ENCODE measurements at regions not wholly inside any gene's neighbourhood (a gene's known extent, or its start where the extent isn't known, plus 50 kb on each side); places are given as distances from the start of the nearest gene placed in this dataset.

GRCh38 chr4:132504438-132504837 is 644.7 kb upstream of the PCDH10 start:
- Histone ChIP-seq H3K36me3 (ENCODE audit: control insufficient read depth, insufficient read depth, low read length) (no peaks in the 10 kb centered on the region), H3K4me3 (ENCODE audit: low read depth, low read length) (no peak overlapping the region), H3K27me3 (ENCODE audit: control insufficient read depth, insufficient read depth, low read length) (no peaks in the 10 kb centered on the region)
- DNase-seq (ENCODE audit: low read depth), result no peak
- ChIA-PET CTCF (no interaction called here), POLR2A (no interaction called here)
- TF ChIP-seq CTCF (IDR thresholded peaks at IDR 0.05; ENCODE audit: insufficient read depth, low read depth, low read length), result no peak

- TF ChIP-seq CTCF (IDR thresholded peaks at IDR 0.05; ENCODE audit: insufficient read depth, low read depth, low read length), result no peak
- H3K4me3 ChIP-seq (ENCODE audit: low read depth, low read length), result no peak overlapping the region
- ChIA-PET POLR2A (no interaction called here), CTCF (no interaction called here)
- no peak for DNase-seq (ENCODE audit: low read depth)
- H3K36me3 ChIP-seq (ENCODE audit: control insufficient read depth, insufficient read depth, low read length), result no peaks in the 10 kb centered on the region
- H3K27me3 ChIP-seq (ENCODE audit: control insufficient read depth, insufficient read depth, low read length), result no peaks in the 10 kb centered on the region
These were observed 642.5 kb upstream of the PCDH10 start for GRCh38 chr4:132506568-132506967.

GRCh38 chr4:132513491-132513890 is 635.6 kb upstream of the PCDH10 start:
- Histone ChIP-seq H3K4me3 (ENCODE audit: low read depth, low read length) (no peak overlapping the region), H3K27me3 (ENCODE audit: control insufficient read depth, insufficient read depth, low read length) (no peaks in the 10 kb centered on the region), H3K36me3 (ENCODE audit: control insufficient read depth, insufficient read depth, low read length) (no peaks in the 10 kb centered on the region)
- ChIA-PET POLR2A (no interaction called here), CTCF (no interaction called here)
- no peak for DNase-seq (ENCODE audit: low read depth)
- TF ChIP-seq CTCF (IDR thresholded peaks at IDR 0.05; ENCODE audit: insufficient read depth, low read depth, low read length), result no peak

- Histone ChIP-seq H3K27me3 (ENCODE audit: control insufficient read depth, insufficient read depth, low read length) (no peaks in the 10 kb centered on the region), H3K36me3 (ENCODE audit: control insufficient read depth, insufficient read depth, low read length) (no peaks in the 10 kb centered on the region), H3K4me3 (ENCODE audit: low read depth, low read length) (no peak overlapping the region)
- no peak for TF ChIP-seq CTCF (IDR thresholded peaks at IDR 0.05; ENCODE audit: insufficient read depth, low read depth, low read length)
- DNase-seq (ENCODE audit: low read depth), result no peak
- CTCF ChIA-PET, result no interaction called here
- POLR2A ChIA-PET, result no interaction called here
These were observed 622.4 kb upstream of the PCDH10 start for GRCh38 chr4:132526652-132527051.

GRCh38 chr4:132527817-132528216 is 621.3 kb upstream of the PCDH10 start:
- no peak for TF ChIP-seq CTCF (IDR thresholded peaks at IDR 0.05; ENCODE audit: insufficient read depth, low read depth, low read length)
- ChIA-PET CTCF (interaction anchor here (0.9 kb wide), 1 partner anchor 16 kb away, joined by 3 read pairs; no protein-coding TSS in a partner anchor), POLR2A (no interaction called here)
- no peak overlapping the region for H3K4me3 ChIP-seq (ENCODE audit: low read depth, low read length)
- H3K36me3 ChIP-seq (ENCODE audit: control insufficient read depth, insufficient read depth, low read length), result no peaks in the 10 kb centered on the region
- H3K27me3 ChIP-seq (ENCODE audit: control insufficient read depth, insufficient read depth, low read length), result no peaks in the 10 kb centered on the region
- DNase-seq (ENCODE audit: low read depth), result no peak
